ENCODE measurements at regions not wholly inside any gene's neighbourhood (a gene's known extent, or its start where the extent isn't known, plus 50 kb on each side); places are given as distances from the start of the nearest gene placed in this dataset.

DNA sequence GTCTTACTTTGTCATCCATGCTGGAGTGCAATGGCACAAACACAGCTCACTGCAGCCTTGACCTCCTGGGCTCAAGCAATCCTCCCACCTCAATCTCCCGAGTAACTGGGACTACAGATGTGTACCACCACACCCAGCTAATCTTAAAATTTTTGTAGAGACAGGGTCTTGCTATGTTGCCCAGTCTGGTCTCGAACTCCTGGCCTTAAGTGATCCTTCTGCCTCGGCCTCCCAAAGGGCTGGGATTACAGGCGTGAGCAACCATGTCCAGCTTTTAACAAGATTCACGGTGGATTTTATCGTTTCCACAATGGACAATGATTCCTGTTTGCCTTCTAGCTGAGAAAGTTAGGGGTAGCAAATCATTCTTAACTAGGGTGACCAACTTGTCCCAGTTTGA, 165.9 kb downstream of the ZNF608 start:
- POLR2A ChIA-PET = no interaction called here

DNA sequence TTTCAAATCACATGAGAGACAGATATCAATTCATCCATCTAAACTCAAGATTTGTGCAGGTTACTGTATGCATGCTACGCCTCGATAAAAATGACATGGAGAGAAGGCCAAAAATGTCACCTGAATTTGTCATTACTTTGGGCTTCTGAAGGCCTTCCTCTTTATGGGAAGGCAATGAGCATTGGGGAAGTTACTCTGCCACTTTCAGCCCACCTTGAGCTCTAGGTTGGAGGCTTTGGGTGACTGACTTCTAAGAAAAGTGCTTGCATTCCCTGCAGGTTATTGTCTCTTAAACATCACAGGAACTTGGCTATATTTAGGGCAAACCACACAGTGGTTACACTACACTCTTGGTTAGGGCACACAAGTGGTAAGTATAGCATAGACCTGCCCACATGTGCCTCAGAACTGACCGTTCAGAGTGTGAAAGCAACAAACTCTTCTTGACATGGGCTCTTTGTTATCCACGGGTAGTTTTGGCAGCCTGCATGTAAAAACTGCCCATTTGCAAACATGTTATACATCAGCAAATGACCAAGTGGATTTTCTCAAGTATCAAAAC, 169.5 kb downstream of the ZNF608 start:
- TF ChIP-seq, protein P1, sequence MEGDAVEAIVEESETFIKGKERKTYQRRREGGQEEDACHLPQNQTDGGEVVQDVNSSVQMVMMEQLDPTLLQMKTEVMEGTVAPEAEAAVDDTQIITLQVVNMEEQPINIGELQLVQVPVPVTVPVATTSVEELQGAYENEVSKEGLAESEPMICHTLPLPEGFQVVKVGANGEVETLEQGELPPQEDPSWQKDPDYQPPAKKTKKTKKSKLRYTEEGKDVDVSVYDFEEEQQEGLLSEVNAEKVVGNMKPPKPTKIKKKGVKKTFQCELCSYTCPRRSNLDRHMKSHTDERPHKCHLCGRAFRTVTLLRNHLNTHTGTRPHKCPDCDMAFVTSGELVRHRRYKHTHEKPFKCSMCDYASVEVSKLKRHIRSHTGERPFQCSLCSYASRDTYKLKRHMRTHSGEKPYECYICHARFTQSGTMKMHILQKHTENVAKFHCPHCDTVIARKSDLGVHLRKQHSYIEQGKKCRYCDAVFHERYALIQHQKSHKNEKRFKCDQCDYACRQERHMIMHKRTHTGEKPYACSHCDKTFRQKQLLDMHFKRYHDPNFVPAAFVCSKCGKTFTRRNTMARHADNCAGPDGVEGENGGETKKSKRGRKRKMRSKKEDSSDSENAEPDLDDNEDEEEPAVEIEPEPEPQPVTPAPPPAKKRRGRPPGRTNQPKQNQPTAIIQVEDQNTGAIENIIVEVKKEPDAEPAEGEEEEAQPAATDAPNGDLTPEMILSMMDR (IDR thresholded peaks at IDR 0.05; ENCODE audit: control extremely low read depth, extremely low read depth, low read depth, missing control alignments) = no peak
- DNase-seq (ENCODE audit: extremely low spot score) = no peak
- CTCF ChIA-PET = interaction anchor here (0.8 to 1.3 kb wide), 2 partner anchors 15 to 22 kb away, joined by 3 to 4 read pairs; no protein-coding TSS in a partner anchor
- POLR2A ChIA-PET = no interaction called here

More for the DNA sequence above, 165.9 kb downstream of the ZNF608 start:
- CTCF ChIA-PET = interaction anchor here (1.1 to 1.2 kb wide), 2 partner anchors 12 to 19 kb away, joined by 3 read pairs; no protein-coding TSS in a partner anchor
- DNase-seq (ENCODE audit: extremely low spot score) = no peak
- TF ChIP-seq, protein P1 (IDR thresholded peaks at IDR 0.05; ENCODE audit: control extremely low read depth, extremely low read depth, low read depth, missing control alignments) = no peak

DNA sequence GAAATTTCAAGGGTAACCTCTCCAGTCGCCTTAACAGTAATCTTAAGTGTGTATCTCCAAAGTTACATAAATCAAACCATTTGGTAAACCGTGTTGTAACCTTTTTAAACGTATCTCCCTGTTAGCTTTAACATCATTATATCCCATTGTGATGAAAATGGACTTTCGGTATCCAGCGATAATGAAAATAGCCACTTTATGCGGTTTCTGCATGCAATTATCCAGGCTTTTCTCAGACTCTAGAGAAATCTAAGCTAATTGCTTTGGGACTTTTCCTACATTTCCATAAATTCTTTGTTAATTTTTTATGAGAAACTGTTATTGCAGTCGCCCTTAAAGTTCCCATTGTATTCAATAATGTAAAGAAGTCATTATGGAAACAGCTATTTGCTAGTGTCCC, 170.7 kb downstream of the ZNF608 start:
- no peak for DNase-seq (ENCODE audit: extremely low spot score)
- ChIA-PET POLR2A (no interaction called here), CTCF (interaction anchor here (1.3 to 1.4 kb wide), 3 partner anchors 14 to 115 kb away, joined by 3 read pairs; no protein-coding TSS in a partner anchor)
- TF ChIP-seq, protein P1 (IDR thresholded peaks at IDR 0.05; ENCODE audit: control extremely low read depth, extremely low read depth, low read depth, missing control alignments) = no peak

DNA sequence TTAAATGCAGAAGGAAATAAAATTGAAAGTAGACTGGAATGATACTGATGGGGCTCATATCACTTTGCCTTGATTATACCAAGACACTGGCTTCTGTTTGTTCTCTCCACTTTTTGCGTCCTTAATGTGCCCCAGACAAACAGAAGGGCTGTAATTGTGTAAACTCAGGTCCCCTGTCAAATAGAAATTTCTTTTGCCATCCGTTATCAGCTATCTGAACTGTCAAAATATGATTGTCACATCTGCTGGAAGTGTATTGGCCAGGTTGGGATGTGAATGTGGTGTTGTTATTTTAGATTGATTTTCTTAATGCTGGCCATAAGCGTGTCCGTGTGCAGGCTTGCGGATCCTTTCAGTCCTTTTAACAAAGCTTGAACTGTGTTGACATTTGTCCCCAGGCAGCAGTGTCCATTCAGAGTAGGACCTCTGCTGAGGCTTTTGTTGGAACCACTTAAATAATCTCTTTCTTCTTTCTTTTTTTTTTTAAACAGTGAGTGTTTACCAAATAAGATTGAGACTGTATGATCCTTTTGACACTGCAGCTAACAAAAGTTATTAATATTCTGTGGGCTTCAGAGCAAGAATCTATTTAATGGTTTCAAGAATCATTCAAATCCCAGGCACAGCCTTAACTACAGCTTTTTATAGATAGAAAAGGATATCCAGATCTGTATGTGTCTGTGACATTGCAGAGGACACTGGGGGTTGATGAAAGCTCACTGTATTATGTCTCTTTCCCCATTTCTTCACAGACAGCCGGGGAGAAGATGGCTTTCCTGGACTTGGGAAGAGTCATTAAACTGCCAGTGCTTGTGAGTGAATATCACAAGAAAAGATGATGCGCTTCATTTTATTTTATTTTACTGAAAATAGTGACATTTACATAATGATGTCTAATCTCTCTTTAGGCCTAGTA, 171.7 kb downstream of the ZNF608 start:
- CTCF ChIA-PET = interaction anchor here (1.1 to 1.8 kb wide), 5 partner anchors 12 to 114 kb away, joined by 3 to 4 read pairs (median 3); no protein-coding TSS in a partner anchor
- TF ChIP-seq, protein P1 (IDR thresholded peaks at IDR 0.05; ENCODE audit: control extremely low read depth, extremely low read depth, low read depth, missing control alignments) = no peak
- POLR2A ChIA-PET = no interaction called here
- no peak for DNase-seq (ENCODE audit: extremely low spot score)

DNA sequence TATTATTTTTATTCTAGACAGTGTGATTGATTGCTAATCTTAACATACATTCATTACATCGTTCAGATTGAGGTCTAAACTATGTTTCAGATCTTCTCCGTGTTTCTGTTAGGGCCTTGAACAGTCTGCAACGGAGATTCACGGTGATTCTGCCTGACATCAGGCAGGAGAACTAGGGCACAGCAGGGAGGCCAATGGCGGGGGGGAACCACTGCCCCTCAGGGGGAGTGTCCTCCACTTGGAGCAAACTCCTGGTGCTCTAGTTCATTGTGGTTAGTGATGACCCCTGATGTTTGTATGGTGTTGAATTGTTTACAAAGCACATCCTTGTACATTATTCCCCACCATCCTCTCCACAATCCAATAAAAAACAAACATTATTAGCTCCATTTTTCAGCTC, 173.5 kb downstream of the ZNF608 start:
- ChIA-PET POLR2A (no interaction called here), CTCF (interaction anchor here (1.3 kb wide), 1 partner anchor 43 kb away, joined by 3 read pairs; no protein-coding TSS in a partner anchor)
- DNase-seq (ENCODE audit: extremely low spot score) = no peak
- TF ChIP-seq, protein P1 (IDR thresholded peaks at IDR 0.05; ENCODE audit: control extremely low read depth, extremely low read depth, low read depth, missing control alignments) = no peak

DNA sequence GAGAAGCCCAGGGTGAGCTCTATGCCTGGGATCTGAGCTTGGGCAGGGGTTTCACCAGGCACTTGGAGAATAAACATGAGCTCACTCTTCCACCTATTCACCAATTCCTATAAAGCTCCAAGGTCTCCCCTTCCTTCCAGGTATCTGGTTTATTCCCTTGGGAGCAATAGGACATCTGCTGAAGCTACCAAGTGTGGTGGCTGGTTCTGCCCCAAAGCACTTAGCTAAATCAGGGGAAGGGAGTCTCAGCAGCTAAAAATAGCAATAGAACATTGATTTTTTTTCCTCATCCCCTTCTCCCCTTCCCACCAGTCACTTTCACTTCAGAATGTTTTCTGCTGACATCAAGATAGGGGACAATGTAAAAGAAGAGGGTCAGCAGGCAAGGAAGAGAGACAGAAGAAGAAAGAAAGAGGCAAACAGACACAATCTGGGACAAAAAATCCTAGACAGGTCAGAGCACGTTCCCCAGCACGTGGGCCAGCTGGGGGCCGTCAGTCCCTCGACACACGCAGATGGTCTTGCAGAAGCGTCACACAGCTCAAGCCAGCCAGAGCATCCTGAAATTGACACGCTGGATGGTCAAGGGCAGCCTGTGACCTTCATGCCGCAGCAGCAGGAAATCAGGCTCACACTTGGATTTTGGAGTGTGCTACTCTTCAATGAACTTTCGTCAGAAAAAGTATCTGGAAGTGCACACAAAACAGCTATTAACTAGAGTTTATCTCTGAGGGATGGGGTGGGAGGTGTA, 176.0 kb downstream of the ZNF608 start:
- CTCF ChIA-PET = interaction anchor here (2.4 kb wide), 1 partner anchor 10 kb away, joined by 8 read pairs; no protein-coding TSS in a partner anchor
- POLR2A ChIA-PET = no interaction called here
- TF ChIP-seq, protein P1 (IDR thresholded peaks at IDR 0.05; ENCODE audit: control extremely low read depth, extremely low read depth, low read depth, missing control alignments) = no peak
- no peak for DNase-seq (ENCODE audit: extremely low spot score)
